ENCODE measurements at regions not wholly inside any gene's neighbourhood (a gene's known extent, or its start where the extent isn't known, plus 50 kb on each side); places are given as distances from the start of the nearest gene placed in this dataset.

- TF ChIP-seq EZH2 (IDR thresholded peaks at IDR 0.05; ENCODE audit: low read length) = no peak
- TF ChIP-seq, protein P1, sequence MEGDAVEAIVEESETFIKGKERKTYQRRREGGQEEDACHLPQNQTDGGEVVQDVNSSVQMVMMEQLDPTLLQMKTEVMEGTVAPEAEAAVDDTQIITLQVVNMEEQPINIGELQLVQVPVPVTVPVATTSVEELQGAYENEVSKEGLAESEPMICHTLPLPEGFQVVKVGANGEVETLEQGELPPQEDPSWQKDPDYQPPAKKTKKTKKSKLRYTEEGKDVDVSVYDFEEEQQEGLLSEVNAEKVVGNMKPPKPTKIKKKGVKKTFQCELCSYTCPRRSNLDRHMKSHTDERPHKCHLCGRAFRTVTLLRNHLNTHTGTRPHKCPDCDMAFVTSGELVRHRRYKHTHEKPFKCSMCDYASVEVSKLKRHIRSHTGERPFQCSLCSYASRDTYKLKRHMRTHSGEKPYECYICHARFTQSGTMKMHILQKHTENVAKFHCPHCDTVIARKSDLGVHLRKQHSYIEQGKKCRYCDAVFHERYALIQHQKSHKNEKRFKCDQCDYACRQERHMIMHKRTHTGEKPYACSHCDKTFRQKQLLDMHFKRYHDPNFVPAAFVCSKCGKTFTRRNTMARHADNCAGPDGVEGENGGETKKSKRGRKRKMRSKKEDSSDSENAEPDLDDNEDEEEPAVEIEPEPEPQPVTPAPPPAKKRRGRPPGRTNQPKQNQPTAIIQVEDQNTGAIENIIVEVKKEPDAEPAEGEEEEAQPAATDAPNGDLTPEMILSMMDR (optimal IDR thresholded peaks at IDR 0.05 in 1 of 3, IDR thresholded peaks at IDR 0.05 in 1 of 3, conservative IDR thresholded peaks at IDR 0.05 in 1 of 3; ENCODE audit: extremely low read depth in 1 of 3, insufficient read depth in 2 of 3, low read length in 3 of 3) = no peak
- H3K27ac ChIP-seq (ENCODE audit: control insufficient read depth, insufficient read depth, low read length) = no peak overlapping the region
- no peak overlapping the region for H3K9ac ChIP-seq (ENCODE audit: control insufficient read depth, extremely low read depth, insufficient read depth, low read length)
- no peaks in the 10 kb centered on the region for H3K36me3 ChIP-seq (ENCODE audit: control insufficient read depth in 2 of 2, extremely low read depth in 1 of 2, insufficient read depth in 2 of 2, low read length in 2 of 2)
- no peaks in the 10 kb centered on the region for H3K9me1 ChIP-seq (ENCODE audit: control insufficient read depth, extremely low read depth, insufficient read depth, low read length)
- no peaks in the 10 kb centered on the region for H3K4me1 ChIP-seq (ENCODE audit: control insufficient read depth, extremely low read depth, insufficient read depth, low read length)
- FAIRE-seq (no peak), DNase-seq (ENCODE audit: low read depth, low spot score) (no peak)
- H3K4me3 ChIP-seq (ENCODE audit: control insufficient read depth in 2 of 3, extremely low read depth in 1 of 3, insufficient read depth in 2 of 3, low read depth in 1 of 3, low read length in 3 of 3) = no peak overlapping the region
- no peak overlapping the region for H2AFZ ChIP-seq (ENCODE audit: control insufficient read depth, low read length)
- no peaks in the 10 kb centered on the region for H3K79me2 ChIP-seq (ENCODE audit: control insufficient read depth, insufficient read depth, low read length)
- dilution Hi-C loops (cut with MboI; ENCODE audit: extremely low pct_ligation_motif_present, low sequenced_read_pairs) = no loop called here
- H3K27me3 ChIP-seq (ENCODE audit: control insufficient read depth, extremely low read depth, insufficient read depth, low read length) = no peaks in the 10 kb centered on the region
- H3K9me3 ChIP-seq (ENCODE audit: control insufficient read depth, low read depth, low read length) = no peaks in the 10 kb centered on the region
- H3K4me2 ChIP-seq (ENCODE audit: control insufficient read depth, extremely low read depth, insufficient read depth, low read depth, low read length) = no peak overlapping the region
- no peaks in the 10 kb centered on the region for H4K20me1 ChIP-seq (ENCODE audit: control insufficient read depth, extremely low read depth, insufficient read depth, low read length)
These were observed 93.8 kb upstream of the OSBPL8 start for GRCh38 chr12:76653342-76653741.

GRCh38 chr12:76664731-76665130 lies 99.2 kb upstream of the ZDHHC17 start:
- H4K20me1 ChIP-seq (ENCODE audit: control insufficient read depth, extremely low read depth, insufficient read depth, low read length) = no peaks in the 10 kb centered on the region
- H3K9me3 ChIP-seq (ENCODE audit: control insufficient read depth, low read depth, low read length) = no peaks in the 10 kb centered on the region
- TF ChIP-seq, protein P1 (optimal IDR thresholded peaks at IDR 0.05 in 1 of 3, IDR thresholded peaks at IDR 0.05 in 1 of 3, conservative IDR thresholded peaks at IDR 0.05 in 1 of 3; ENCODE audit: extremely low read depth in 1 of 3, insufficient read depth in 2 of 3, low read length in 3 of 3) = no peak
- no peak for TF ChIP-seq EZH2 (IDR thresholded peaks at IDR 0.05; ENCODE audit: low read length)
- H3K36me3 ChIP-seq (ENCODE audit: control insufficient read depth in 2 of 2, extremely low read depth in 1 of 2, insufficient read depth in 2 of 2, low read length in 2 of 2) = no peaks in the 10 kb centered on the region
- dilution Hi-C loops (cut with MboI; ENCODE audit: extremely low pct_ligation_motif_present, low sequenced_read_pairs) = no loop called here
- DNase-seq (ENCODE audit: low read depth, low spot score) (no peak), FAIRE-seq (no peak)
- H3K9ac ChIP-seq (ENCODE audit: control insufficient read depth, extremely low read depth, insufficient read depth, low read length) = no peak overlapping the region
- H3K9me1 ChIP-seq (ENCODE audit: control insufficient read depth, extremely low read depth, insufficient read depth, low read length) = no peaks in the 10 kb centered on the region
- H3K27ac ChIP-seq (ENCODE audit: control insufficient read depth, insufficient read depth, low read length) = no peak overlapping the region
- no peaks in the 10 kb centered on the region for H3K27me3 ChIP-seq (ENCODE audit: control insufficient read depth, extremely low read depth, insufficient read depth, low read length)
- H3K4me2 ChIP-seq (ENCODE audit: control insufficient read depth, extremely low read depth, insufficient read depth, low read depth, low read length) = no peak overlapping the region
- no peaks in the 10 kb centered on the region for H3K79me2 ChIP-seq (ENCODE audit: control insufficient read depth, insufficient read depth, low read length)
- H3K4me3 ChIP-seq (ENCODE audit: control insufficient read depth in 2 of 3, extremely low read depth in 1 of 3, insufficient read depth in 2 of 3, low read depth in 1 of 3, low read length in 3 of 3) = no peak overlapping the region
- H2AFZ ChIP-seq (ENCODE audit: control insufficient read depth, low read length) = no peak overlapping the region
- H3K4me1 ChIP-seq (ENCODE audit: control insufficient read depth, extremely low read depth, insufficient read depth, low read length) = peaks cover 4% of the 10 kb centered on the region
